NCI-H2196 (cell line): ENCODE measurements at regions not wholly inside any gene's neighbourhood (a gene's known extent, or its start where the extent isn't known, plus 50 kb on each side); places are given as distances from the start of the nearest gene placed in this dataset.
"Not testable (repeated sequence)": the region's sequence is repeated elsewhere in the genome, so short reads cannot be mapped to it uniquely, and the experiment has no call there.

Source experiments
- DNase-seq: peaks from one replicate; lab custom pipeline; 2025; ENCODE audit not compliant: unreplicated experiment; lab: John Stamatoyannopoulos, UW

DNA sequence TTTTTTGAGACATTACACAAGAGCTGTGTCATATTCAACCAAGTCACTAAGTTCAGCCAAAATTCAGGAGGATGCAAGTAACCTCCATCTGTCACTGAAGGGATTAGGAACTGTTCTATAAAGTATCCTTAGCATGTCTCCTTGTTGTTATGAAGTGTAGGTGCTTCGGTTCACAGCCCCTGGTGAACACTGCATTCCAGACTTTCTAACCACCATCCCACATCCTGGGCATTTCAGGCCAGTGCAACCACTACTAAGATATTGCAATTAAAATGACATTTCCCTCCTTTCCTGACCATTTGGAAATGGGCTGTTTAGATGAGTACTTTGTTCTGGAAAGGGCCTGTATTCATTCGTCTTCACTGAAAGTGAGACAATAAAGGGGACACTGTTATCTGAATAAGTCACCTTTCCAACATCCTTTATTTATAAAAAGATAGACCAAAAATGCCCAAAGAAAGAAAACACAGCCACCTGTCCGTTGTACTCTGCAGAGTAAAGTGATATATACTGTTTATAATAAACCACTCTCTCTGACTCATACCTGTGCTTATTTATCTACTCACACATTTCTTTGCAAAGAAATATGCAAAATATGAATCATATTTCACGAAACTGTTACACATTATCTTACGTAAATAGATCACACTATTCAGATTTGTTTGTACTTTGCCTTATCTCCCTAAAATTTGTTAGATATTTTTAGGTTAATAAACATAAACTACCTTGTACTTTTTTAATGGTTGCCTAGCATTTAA lies 861.9 kb downstream of the CDH18 start:
- DNase-seq = no peak

DNA sequence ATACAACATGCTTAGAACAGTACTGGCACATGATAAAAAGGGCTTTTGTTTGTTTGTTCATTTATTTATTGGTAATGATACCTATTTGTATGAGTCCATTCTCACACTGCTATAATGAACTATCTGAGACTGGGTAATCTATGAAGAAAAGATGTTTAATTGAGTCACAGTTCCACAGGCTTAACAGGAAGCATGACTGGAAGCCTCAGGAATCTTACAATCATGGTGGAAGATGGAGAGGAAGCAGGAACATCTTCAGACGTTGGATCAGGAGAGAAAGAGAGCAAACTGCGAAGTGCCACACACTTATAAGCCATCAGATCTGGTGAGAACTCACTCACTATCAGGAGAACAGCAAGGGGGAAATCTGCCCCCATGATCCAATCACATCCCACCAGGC lies 847.7 kb downstream of the CDH18 start:
- no peak for DNase-seq

DNA sequence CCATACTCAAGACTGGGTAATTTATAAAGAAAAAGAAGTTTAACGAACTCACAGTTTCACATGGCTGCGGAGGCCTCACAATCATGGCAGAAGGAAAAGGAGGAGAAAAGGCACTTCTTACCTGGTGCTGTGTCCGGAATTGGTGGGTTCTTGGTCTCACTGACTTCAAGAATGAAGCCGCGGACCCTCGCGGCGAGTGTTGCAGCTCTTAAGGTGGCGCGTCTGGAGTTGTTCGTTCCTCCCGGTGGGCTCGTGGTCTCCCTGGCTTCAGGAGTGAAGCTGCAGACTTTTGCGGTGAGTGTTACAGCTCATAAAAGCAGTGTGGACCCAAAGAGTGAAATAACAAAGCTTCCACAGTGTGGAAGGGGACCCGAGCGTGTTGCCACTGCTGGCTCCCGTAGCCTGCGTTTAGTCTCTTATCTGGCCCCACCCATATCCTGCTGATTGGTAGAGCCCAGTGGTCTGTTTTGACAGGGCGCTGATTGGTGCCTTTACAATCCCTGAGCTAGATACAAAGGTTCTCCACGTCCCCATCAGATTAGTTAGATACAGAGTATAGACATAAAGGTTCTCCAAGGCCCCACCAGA lies 846.0 kb downstream of the CDH18 start:
- DNase-seq = not testable (repeated sequence)

DNA sequence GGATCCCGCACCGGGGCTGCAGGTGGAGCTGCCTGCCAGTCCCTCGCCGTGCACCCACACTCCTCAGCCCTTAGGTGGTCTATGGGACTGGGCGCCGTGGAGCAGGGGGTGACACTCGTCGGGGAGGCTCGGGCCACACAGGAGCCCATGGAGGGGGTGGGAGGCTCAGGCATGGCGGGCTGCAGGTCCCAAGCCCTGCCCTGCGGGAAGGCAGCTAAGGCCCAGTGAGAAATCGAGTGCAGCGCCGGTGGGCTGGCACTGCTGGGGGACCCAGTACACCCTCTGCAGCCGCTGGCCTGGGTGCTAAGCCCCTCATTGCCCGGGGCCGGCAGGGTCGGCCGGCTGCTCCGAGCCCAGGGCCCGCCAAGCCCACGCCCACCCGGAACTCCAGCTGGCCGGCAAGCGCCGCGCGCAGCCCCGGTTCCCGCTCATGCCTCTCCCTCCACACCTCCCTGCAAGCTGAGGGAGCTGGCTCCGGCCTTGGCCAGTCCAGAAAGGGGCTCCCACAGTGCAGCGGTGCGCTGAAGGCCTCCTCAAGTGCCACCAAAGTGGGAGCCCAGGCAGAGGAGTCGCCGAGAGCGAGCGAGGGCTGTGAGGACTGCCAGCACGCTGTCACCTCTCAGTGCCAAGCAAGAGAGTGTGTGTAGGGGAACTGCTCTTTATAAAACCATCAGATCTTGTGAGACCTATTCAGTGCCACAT lies 845.1 kb downstream of the CDH18 start:
- DNase-seq = not testable (repeated sequence)

DNA sequence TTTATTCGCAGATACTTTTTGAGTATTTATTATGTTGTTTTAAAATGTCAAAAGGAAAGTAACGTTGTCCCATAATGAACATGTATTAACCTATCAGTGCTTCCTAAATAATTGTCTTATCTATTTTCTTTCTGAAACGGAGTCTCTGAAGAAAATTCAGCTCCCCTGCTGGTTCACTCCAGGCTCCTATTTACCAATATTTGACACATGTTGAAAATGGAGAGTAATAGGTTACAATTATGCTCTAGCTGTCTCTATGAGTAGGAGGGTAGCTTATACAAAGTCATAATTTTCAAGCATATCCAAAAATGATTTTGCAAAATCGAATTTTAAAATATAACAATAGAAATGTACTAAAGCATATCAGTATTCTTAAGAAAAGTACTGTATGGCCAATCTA lies 844.1 kb downstream of the CDH18 start:
- no peak for DNase-seq

DNA sequence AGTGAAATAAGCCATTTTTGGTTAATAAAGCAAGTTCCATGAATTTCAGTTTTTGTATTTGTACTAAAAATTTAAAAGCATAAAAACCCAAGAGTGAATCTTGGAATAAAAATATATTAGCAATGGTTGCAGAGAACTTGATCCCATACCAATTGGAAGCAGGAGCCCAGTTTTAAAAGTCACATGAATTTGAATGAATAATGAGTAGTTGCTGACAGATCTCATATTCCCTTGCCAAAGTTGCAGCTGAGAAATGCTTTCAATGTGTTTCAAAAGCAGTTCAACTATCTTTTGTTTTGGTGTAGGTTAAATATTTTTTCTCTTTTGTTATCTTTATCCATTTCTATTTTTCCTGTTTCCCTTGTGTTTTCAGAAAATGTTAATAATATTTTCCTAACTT lies 818.6 kb downstream of the CDH18 start:
- no peak for DNase-seq

DNA sequence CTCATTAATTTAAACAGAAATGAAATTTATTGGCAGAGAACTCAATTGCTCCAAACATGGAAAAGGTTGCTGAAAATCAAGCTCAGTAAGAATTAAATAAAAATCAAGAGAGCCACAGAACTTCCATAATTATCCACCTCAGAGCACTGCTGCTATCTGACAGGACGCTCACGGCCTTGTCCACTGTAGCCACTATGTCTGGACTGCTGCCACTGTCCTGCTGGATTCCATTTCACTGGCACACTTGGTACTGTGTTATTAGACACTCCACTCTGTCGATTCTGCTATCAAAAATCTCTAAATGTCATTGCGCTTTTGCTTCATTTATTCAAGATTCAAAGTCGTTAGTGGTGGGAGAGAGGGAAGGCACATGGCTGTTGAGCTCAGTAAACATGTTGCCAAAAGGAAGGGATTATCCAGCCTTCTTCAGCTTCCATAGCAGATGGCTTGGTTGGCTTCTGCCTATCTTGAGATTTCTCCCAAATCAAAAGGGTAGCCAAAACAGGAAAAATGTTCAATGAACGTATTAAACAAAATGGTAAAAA lies 815.0 kb downstream of the CDH18 start:
- DNase-seq = no peak

DNA sequence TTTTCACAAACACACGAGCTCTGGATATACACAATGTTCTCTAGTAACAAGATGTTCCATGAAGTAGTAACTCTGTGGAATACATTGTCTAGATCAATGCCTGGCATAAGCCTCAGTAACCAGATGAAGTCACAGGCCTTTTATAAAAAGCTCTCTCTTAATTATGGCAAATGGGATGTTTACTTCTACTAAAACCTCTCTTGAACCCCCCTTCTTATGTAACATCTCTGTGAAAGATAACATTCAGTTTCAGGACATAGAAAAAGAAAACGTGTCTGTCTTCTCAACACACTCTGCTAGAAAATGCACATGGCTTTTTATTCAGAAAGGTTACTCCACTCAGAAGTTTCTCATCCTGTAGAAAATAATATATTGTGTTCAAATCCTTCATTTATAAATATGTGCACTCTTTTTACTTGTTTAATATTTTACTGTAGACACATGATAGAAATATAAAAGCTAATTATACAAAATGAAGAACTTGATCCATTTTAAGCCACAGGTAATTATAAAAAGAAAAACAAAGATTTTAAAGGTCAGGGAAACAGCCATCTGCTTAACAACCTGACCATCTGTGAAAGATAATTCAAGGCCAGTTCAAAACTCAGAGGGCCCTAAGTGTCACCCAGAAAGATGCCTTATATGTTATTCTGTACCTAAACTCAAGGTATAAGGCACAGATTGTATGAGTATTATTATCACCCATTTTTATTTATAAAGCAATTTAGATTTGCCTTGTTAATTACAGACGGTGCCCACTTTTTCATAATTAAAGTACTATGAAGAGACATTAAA lies 812.0 kb downstream of the CDH18 start:
- DNase-seq = no peak

DNA sequence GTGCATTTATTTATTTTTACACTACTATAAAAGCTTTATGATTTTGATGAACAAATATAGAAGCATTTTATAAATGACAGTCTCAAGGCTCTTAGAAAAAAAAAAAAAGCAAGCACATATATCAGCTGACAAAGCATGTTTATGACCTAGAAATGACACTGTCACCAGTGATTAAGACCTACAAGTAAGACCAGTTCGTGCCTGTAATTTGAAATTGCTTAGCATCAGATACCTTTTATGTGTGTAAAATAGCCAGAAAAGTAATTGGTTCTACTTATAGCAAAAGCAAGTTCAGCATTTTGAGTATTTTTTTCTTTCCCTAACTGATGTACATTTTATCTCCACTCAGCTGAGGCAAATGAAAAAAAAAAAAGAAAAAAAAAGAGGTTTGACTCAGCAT lies 808.4 kb downstream of the CDH18 start:
- no peak for DNase-seq

DNA sequence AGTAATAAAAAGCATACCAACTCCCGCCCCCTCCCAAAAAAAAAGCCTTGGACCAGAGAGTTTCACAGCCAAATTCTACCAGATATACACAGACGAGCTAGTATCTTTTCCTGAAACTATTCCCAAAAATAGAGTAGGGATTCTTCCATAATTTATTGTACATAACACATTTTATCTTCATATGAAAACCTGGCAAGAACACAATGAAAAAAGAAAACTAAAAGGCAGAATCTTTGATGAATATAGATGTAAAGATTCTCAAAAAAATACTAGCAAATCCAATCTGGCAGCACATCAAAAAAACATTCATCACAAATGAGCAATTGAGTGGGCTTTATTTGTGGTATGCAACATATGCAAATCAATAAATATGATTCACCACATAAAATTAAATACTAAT lies 798.8 kb downstream of the CDH18 start:
- DNase-seq = no peak

DNA sequence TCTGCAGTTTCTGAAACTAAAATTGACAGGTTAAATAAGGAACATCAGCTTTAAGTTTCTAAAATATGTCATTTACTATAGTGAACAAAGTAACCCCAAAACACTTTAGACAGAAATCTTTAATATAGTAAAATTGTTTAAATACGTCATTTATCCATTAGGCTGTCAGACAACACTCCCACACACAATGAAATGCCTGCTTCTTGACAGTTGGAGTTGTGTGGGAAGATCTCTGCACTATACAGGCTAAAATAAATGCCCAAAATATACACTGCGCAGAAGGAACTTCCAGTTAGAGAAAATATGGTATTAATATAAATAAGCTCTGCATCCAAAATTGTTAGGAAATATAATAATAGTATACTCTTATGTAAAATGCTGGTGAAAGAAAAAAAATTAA lies 794.4 kb downstream of the CDH18 start:
- no peak for DNase-seq

DNA sequence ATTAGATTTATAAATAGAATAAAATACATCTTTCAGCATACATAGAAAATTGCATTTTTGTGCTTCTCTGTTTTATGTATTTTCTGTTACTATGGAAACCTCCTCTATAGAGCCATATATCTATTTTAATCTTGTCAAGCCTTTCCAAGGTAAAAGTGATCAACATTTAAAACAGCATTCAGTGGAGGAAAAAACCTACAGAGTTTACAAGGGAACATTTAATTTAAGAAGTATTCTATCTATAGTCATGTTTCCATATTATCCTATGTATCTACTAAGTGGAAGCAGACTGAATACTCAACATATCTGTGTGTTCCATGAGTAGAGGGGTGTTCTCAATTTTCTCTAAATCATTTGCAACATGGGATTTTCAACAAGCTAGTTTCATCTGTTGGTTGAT lies 791.4 kb downstream of the CDH18 start:
- DNase-seq = no peak

DNA sequence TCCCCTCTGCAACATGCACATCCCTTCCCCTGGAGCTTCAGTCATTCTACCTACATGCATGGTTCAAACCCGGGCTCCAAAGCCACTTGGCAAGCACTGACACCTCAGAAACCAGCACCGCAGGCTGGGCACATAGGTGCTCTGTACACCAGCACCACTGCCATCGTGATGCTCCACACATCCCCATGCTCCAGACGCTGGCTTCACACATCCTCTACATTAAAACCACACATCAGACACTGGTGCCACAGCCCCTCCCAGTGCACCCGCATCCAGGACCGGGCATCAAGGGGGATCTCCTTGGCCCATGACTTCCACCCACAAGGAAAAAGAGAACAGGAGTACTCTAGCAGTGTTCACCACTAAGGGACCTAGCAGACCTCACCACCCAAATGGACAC lies 787.7 kb downstream of the CDH18 start:
- no peak for DNase-seq

DNA sequence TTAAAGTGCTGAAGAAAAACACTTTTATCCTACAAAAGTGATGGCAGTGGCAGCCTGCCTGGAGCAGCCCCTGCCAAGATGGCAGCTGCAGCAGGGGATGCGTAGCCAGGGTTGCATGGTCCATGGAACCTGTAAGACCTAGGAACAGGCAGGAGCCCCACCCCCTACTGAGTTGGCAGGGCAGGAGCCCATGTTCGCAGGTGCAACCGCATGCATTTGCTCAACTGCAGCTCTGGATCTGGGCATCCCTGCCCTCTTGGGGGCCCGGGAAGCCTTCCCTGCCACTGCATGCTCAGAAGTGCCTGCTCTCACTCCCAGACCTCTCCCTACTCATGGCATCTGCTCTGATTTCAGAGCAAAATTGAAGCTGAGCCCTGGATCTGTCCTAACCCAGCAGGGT lies 779.6 kb downstream of the CDH18 start:
- no peak for DNase-seq

DNA sequence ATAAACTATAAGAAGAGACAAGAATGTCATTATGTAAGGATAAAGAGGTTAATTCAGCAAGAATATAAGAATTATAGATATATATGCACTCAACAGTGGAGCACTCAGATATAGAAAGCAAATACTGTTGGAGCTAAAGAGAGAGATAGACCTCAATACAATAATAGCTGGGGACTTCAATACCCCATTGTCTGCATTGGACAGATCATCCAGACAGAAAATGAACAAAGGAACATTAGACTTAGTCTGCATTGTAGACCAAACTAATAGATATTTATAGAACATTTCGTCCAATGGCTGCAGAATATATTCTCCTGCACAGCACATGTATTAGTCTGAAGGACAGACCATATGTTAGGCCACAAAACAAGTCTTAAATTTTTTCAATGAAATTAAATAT lies 777.1 kb downstream of the CDH18 start:
- no peak for DNase-seq

DNA sequence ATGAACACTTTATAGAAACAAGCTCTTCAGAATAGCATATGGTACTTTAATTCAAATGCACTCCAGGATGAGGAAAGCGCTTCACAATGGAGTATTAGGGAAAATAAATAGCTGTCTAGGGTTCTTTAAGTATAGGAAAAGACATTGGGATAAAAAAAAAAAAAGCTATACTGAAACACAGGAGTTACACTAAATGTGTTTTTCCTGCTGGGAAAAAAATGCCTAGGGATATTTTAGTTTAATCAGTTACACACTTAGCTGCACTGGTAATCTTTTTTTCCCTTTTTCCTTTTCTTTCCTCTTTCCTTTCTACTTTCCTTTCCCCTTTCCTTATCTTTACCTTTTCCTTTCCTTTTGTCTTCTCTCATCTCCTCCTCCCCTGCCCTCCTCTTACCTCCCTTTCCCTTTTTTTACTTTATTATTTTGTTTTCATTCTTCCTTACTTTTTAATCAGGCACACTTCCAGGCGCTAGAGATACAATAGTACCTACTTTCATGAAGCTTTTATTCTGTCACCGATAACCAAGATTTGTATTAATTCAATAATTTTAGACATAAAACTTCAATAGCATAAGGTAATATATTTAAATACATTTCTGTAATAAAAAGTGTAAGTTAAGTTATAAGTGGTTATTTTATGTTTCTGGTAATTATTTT lies 758.7 kb downstream of the CDH18 start:
- no peak for DNase-seq

DNA sequence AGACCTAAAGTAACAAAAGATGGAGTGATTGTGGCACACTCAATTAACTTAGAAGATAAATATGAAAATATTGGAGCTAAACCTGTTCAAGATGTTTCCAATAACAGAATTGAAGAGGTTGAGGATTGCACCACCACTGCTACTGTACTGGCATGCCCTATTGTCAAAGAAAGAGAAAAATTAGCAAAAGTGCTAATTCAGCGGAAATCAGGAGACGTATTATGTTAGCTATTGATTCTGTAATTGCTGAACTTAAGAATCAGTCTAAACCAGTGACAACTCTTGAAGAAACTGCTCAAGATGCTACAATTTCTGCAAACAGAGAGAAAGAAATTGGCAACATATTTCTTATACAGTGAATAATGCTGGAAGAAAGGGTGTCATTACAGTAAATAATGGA lies 754.4 kb downstream of the CDH18 start:
- no peak for DNase-seq

DNA sequence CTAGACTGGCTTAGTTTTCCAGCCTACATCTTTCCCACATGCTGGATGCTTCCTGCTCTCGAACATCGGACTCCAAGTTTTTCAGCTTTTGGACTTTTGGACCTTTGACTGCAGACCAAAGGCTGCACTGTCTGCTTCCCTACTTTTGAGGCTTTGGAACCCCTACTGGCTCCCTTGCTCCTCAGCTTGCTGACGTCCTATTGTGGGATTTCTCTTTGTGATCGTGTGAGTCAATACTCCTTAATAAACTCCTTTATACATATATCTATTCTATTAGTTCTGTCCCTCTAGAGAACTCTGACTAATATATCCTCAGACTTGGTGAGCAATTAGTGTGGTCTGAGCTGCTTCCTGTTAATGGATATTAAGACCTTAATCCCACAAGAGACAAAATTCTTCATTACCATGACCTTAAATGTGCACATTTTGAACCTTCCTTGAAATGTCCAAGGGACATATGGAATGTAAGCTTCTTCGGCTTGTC lies 752.9 kb downstream of the CDH18 start:
- DNase-seq = no peak

DNA sequence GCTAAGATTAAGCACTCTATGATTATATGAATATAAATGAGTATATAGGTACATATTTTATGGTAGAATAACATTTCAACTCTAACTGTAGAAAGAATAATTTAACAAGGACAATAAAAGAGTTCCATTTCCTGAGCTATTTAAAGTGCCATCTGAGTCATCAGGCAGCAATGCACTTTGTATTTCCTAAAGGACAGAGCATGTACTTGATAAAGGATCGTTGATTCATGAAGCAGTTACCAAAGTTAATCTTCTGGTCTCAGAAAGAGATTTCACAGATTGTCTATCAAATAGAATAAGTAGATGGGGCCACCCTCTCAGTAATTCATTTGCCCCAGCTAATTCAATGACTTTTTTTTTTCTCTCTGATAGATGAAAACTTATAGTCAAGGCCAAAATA lies 747.8 kb downstream of the CDH18 start:
- no peak for DNase-seq

DNA sequence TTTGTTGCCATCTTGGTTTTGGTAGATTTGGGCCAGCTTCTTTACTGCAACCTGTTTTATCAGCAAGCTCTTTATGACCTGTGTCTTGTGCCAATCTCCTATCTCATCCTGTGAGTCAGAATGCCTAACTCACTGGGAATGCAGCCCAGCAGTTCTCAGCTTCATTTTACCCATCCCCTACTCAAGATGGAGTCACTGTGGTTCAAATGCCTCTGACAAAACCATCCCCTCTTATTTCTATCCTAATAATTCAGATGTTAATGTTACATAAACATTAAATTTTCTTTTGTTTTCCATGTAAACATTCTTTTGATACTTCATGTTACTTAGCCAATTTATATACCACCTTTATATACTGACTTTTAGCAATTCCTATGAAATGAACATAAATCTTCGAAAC lies 746.3 kb downstream of the CDH18 start:
- DNase-seq = no peak

DNA sequence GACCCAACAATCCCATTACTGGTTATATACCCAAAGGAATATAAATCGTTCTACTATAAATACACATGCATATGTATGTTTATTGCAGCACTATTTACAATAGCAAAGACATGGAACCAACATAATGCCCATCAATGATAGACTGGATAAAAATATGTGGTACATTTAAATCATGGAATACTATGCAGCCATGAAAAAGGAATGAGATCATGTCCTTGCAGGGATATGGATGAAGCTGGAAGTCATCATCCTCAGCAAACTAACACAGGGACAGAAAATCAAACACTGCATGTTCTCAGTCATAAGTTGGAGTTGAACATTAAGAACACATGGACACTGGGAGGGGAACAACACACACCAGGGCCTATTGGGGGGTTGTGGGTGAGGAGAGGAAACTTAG lies 741.8 kb downstream of the CDH18 start:
- not testable (repeated sequence) for DNase-seq
